ENCODE measurements at regions not wholly inside any gene's neighbourhood (a gene's known extent, or its start where the extent isn't known, plus 50 kb on each side); places are given as distances from the start of the nearest gene placed in this dataset.
"Not testable (repeated sequence)": the region's sequence is repeated elsewhere in the genome, so short reads cannot be mapped to it uniquely, and the experiment has no call there.

DNA sequence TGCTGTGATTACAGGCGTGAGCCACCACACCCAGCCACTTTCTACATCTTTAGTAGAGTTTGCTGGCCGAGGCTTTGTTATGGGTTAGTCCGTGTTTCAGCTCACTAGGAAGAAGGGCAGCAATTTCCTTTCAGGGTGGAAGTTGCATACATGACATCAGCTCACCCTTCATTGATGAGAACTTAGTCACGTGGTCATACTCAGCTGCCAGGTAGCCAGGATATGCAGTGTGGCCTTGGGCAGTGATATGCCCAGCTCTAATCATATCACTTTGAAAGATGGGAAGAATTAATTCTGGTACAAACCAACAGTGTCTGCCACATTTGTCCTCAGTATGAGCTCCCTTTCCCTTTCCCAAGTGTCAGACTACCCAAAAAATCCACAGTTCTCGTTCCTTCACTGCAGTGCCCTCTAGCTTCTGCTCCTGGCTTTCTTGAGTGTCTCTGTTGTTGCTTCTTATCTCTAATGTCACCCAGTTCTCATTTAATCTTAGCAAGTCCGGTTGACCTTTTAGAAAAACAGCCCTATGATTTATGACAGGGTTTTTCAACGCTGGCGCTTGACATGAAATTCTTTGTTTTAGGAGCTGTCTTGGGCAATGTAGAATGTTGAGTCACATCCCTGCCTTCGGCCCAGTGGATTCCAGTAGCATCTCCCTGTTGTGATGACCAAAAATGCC, 108.7 kb upstream of the ITGB1 start:
- DNase-seq = no peak

DNA sequence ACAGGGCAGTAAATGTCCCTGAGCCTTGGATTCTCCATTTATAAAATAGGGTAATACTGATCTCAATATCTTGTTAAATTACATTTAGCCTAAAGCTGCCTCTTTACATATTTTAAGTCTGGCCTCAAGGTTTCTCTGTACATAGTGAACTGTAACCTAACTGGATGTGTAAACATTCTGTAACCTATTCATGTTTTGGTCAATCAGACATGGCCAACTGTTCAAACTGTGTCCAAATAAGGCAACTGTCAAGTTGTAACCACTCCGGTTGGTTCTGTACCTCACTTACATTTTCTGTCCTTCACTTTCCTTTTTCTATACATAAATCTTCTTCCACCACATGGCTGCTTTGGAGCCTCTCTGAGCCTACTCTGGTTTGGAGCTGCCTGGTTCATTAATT, 107.1 kb upstream of the ITGB1 start:
- DNase-seq = no peak

DNA sequence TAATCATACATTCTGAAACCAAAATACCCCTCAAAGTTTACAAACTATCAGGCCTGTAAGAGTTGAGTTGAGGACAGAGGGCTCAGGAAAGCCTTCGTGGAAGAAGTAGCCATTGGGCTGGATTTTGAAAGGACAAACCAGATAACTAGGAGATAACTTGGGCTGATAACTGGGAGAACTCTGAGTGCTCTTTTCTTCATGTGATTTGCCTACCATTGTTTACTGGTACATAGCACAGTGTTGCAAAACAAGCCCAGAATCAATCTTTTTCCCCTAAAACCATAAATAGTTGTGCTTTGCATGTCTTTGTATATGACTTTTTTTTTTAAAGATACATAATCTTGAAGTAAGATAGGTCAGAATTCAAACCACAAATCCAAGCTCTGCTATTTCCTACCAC, 106.7 kb upstream of the ITGB1 start:
- DNase-seq = no peak

DNA sequence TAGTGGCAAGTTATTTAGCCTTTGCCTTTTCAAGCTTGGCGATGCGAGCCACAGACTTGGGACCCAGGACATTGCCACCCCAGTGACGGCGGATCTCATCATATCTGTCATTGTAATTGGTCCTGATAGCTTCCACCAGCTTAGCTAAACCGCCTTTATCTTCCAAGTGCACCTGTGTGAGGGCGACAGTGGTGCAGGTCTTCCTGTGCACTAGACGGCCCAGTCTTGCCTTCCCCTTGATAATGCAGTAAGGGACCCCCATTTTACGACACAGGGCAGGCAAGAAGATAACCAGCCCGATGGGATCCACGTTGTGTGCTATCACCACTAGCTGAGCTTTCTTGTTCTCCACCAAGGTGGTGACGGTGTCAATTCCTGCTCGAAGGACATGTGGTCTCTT, 99.6 kb upstream of the ITGB1 start:
- DNase-seq = no peak

DNA sequence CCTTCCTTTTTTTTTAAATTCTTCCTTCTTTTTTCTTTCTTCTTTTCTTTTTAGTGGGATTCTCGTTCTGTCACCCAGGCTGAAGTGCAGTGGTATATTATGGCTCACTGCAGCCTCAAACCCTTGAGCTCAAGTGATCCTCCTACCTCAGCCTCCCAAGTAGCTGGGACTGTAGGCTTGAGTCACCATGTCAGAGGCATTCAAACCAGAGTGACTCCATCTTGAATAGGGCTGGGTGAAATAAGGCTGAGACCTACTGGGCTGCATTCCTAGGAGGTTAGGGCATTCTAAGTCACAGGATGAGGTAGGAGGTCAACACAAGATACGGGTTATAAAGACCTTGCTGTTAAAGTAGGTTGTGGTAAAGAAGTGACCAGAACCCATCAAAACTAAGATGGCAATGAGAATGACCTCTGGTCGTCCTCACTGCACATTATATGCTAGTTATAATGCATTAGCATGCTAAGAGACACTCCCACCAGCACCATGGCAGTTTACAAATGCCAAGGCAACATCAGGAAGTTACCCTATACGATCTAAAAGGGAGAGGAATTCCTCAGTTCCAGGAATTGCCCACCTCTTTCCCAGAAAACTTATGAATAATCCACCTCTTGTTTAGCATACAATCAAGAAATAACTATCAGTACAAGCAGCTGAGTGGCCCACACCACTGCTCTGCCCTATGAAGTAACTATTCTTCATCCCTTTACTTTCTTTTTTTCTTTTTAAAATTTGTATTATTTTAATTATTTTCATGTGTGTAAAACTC, 99.0 kb upstream of the ITGB1 start:
- no peak for DNase-seq

DNA sequence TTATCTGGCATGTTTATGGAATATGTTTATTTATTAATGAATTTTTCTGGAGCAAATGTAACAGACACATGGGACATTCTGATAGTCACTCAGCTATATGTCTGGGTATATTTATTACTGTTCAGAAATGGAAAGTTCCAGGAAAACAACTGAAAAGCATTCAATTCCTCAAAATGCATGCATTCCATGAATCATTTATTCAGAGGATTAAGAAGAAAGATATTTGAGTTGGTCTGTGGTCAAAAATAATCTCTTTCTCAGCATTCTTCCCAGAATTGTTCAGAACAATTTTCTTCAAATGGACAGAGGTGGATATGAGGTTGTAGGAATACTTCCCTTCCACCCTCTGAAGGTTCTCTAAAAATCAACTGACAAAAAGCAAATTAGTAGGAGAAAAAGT, 97.6 kb upstream of the ITGB1 start:
- no peak for DNase-seq

DNA sequence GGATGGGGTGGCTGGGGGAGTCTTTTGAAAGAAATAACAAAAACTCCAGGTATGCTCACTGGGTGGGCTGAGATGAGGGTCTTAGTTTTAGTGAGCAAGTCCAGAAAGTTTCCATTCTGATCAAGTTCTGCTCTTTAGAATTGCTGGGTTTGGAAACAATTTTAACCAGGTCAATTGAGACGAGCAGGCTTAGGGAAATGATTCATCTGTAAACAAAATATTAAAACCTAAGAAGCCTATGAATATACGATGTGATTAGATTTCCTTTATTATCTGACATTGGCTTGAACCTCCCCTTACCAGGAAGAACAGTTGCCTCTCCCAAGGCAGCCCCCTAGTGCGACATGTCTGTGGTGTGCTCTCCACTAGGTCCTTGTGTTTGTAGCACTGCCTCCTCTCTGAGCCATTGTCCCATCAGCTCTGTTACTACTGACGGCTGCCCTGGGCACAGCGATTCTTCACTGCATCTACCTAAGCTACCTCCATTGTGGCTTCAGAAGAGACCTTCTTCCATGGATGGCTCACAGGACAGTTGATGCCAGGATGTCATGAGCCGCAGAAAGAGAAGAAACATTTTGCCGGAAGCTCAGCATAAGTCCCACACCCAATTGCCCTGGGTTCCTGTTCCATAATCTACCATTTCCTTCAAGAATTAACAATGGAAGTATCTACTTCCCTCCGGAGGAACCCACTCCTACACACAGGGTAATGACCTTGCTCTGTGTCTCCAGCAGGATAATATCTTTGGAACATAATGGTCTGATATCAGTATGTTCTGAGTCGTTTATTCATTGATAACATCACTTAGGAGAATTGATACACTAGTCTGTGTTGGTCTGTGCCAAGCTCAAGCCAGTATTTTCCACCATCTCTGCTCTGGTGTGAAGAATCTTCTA, 95.1 kb upstream of the ITGB1 start:
- DNase-seq = no peak

DNA sequence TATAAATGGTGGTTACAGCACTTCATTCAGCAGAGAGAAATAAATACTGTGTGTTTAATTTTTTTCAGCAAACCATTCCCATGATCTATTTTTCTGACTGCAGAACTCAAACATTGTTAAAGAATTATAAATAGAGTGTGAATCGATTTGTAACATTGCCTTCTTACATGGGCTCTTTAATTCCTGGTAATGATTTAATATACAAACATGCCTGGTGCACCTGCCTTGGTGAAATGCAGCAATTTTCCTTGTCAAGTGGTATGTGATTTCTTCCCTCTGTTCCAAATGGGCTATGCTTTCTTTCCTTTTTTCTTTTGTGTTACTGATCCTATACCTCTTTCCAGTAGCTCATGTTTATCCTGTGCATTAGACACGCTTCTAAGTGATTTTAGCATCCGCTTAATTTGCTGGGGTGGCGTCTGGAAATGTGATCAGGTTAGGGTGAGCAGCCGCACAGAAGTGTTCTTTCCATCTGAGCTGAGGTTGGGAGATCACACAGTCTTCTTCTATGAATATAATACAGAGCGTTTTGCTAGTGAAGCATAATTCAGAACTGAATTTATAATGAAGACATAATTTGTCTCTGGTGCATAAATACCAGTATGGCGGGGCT, 94.3 kb upstream of the ITGB1 start:
- DNase-seq = no peak

DNA sequence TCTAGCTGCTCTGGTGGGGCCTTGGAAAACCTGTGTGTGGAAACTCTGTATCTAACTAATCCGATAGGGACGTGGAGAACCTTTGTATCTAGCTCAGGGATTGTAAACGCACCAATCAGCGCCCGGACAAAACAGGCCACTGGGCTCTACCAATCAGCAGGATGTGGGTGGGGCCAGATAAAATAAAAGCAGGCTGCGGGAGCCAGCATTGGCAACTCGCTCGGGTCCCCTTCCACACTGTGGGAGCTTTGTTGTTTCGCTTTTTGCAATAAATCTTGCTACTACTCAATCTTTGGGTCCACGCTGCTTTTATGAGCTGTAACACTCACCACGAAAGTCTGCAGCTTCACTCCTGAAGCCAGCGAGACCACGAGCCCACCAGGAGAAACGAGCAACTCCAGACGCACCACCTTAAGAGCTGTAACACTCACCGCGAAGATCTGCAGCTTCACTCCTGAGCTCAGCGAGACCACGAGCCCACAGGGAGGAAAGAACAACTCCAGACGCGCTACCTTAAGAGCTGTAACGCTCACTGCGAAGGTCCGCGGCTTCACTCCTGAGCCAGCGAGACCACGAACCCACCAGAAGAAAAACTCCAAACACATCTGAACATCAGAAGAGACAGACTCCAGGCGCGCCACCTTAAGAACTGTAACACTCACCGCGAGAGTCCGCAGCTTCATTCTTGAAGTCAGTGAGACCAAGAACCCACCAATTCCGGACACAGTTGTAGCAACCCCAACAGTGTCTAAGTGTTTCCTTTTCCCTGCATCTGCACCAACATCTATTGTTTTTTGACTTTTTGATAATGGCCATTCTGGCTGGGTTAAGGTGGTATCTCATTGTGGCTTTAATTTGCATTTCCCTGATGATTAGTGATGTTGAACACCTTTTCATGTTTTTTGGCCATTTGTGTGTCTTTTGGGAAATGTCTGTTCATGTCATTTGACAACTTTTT, 92.2 kb upstream of the ITGB1 start:
- not testable (repeated sequence) for DNase-seq

DNA sequence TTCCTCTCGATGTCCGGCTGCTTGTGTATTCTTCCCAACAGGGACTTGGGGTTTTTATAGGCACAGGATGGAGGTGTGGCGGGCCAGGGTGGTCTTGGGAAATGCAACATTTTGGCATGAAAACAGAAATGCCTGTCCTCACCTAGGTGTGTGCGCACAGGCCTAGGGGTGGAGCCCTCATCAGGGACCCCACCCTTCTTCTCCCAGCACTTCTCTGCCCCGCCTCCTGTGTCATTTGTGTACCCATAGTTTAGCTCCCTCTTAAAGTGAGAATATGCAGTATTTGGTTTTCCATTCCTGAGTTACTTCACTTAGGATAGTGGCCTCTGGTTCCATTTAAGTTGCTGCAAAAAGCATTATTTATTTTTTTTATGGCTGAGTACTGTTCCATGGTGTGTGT, 90.2 kb upstream of the ITGB1 start:
- no peak for DNase-seq

DNA sequence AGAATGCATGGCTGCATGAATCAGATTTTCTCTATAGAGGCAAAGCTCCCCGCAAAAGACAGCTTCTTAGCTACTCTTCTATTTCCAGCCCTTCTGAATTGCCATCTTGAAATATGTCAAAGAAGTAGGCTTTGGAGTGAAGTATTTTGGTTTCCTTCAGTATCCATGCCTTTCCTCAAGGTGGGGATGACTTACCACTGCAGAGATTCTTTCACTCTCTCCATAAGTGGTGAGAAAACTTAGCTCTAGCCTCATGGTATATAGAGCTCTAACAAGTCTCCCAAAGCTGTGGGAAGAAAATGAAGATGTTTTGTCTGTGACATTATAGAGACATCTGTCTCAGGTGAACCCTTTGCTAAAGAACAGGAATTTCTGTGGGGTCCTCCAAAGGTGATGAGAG, 89.6 kb upstream of the ITGB1 start:
- no peak for DNase-seq

DNA sequence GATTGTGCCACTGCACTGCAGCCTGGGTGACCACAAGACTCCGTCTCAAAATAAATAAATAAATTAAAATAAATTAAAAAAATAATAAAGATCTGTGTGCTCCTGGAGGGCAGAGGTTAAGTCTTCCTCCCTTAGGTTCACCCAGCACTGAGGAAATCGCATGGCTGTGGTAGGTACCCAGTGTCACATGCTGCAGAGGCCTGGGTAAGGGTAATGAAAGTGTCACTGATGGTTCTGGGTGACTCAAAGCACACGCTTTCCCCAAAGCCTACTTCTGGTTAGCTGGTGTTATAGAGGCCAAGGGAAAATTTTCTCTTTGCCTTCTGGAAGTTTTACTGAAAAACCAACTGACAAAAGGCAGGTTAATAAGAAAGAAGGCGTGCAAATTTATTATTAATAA, 88.8 kb upstream of the ITGB1 start:
- DNase-seq = no peak

DNA sequence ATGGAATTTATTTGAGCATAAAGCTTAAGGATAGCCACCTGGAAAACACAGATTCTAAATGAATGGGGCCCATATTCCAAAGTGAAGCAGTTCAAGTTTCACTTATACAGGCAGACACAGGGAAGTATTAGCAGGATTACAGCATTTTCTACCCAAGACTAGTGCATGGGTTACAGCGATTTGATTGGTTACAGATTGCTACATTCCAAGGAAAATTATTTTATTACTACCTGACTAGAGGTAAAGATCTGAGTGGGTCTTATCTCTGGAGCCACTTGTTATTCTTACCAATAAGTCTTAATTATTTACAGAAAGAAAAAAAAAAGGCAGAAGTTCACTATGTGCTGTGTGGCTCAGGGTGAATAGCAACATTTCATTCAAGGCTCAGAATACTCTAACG, 87.4 kb upstream of the ITGB1 start:
- DNase-seq = no peak

DNA sequence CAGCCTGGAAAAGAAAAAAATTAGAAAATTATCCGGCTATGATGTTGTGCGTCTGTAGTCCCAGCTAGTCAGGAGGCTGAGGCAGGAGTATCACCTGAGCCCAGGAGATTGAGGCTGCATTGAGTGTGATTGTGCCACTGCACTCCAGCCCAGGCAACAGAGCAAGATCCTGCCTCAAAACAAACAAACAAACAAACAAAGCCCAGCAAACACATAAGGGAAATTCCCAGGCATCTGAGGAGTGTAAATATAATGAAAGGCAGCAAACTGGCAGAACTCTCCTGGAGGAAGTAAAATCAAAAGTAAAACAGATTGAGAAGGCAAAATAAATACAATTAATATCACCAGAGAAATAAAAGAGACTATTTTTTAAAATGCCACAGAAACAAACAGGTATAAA, 84.5 kb upstream of the ITGB1 start:
- no peak for DNase-seq

DNA sequence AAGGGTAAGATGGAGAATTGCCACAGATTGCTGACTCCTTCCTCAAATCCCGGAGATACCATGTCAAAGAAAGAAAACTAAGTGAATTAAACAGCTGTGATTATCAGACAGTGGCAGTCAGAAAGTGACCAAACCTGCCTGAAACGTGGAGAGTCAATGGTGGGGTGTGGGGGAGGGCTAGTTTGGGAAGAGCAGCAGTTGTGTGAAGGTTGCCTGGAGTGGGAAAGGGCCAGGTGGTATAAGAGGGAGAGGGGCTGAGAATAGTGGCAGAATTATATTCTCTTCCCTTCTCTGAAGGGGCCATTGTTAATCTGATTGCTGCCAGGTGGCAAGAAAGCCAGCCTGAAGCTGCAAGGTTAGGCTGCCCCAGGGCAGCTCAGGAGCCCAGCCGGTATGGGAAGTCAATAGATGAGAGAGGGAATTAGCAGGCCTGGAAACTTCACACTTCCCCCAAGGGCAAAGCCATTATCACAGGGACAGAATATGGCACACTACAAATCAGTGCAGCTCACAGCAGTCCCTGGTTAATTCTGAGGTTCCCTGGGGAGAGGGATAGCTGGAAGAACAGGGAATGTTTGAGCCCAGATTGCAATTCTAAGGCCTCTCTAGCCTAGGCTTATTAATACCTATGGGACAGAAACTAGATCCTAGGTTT, 83.9 kb upstream of the ITGB1 start:
- no peak for DNase-seq

DNA sequence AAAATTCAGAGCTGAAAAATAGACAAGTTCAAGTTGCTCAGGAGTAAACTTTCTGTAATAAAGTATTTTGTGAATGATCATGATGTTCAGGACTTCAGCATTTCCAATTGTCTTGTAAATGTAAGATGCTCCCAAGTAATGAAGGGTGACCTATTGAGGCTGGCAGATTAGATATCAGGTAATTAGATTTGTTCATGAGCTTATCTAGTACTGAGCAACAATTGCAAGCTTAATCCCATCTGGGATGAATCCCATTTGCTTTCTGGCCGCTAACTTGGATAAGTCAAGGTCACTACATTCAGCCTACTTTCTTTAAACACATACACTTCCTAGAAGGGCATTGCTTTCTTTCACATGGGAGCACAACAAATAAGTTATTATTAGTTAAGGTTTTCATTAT, 82.4 kb upstream of the ITGB1 start:
- no peak for DNase-seq

DNA sequence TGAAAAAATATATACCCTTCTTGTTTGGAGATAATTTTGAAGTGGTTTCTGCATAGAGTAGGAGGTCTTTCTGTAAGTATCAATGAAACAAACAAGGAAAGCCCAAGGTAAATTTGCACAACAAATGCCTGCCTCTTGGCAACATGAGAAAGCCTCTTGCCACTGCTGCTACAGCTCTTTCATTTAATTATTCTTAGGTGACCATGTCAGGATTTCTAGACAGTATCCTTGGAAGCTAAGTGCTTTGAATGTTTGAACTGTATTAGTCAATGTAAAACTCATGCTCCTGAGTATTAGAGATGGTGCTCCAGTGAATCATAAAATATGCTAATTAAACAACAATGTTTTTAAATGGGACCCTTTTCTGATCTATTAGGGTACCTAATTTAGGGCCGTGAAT, 81.2 kb upstream of the ITGB1 start:
- DNase-seq = no peak

DNA sequence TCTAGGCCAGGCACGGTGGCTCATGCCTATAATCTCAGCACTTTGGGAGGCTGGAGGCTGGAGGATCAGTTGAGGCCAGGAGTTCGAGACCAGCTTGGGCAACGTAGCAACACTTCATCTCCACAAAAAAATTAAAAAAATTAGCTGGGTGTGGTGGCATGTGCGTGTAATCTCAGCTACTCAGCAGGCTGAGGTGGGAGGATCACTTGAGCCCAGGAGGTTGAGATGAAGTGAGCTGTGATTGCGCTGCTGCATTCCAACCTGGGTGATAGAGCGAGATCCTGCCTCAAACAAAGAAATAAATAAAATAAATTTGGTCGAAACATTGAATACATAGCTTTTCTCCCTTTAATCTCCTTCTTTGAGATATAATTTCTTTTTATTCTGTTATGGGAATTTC, 80.6 kb upstream of the ITGB1 start:
- DNase-seq = no peak

DNA sequence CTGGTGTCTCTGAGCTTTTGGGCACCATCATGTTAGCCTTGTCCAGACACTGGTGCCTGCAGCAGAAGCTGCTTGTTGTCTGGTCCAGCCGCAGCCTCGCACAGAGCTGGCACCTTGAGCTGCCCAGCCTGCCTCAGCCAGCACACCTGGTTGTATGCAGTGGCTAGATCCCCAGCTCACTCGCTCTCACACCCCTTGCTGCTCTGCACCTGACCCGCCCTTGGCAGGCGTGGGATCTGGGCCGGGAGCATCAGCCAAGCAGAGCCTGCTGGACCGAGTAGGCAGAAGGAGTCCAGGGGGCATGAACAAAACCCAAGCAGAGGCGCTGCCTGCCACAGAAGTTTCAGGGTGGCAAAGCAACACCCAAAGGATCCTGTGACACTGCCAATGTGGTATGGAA, 79.7 kb upstream of the ITGB1 start:
- no peak for DNase-seq

DNA sequence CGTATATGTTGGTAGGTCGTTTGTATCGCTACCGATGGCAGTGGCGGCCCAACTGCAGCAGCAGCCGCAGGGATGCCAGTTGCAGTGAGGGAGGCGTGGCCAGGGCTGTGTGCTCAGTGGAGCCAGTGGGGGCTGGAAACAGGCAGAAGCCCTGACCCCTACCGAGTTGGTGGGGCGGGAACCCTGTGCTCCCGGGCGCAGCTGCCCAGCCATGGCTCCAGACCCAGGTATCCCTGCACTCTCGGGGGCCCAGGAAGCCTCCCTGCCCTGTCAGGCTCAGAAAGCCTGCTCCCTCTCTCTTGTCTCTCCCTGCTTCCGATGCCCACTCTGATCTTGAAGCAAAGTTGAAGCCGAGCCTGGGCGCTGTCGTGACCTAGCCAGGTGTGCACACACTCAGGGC, 78.6 kb upstream of the ITGB1 start:
- no peak for DNase-seq

DNA sequence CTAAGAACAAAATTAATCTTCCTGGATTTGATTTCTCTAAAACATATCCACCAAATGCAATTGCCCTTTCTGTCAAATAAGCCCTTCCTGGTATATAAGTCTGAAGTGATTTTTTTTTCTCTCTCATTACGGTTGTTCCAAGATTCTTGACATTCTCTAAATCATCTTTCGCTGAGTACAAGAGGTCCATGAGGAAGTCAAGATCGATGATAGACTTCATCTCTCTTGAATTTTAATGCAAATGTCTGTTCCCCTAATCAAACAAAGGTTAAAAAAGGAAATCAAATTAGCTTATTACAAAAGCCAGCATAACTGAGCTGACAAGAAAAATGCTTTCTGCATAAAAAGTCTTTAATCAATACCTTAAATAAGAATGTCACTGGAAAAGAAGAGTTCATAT, 77.4 kb upstream of the ITGB1 start:
- DNase-seq = no peak

DNA sequence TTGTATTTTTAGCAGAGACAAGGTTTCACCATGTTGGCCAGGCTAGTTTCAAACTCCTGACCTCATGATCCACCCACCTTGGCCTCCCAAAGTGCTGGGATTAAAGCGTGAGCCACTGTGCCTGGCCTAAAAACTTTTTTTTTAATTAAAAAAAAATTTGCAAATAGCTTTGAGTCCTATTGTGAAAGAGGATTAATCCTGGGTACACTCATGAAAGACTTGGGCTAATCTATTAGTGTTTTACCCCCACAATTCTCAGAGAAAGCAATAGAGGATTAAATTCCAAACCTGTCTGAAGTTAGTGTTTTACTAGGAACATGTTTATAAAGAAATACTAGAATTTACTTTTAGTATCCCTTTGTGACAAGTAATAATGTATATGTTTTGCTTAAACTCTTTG, 76.9 kb upstream of the ITGB1 start:
- DNase-seq = no peak

Measured in DMS 273 treated with DMSO at 0.1 percent for 48 hours (cell line).